PC-3 (cell line): ENCODE measurements at regions not wholly inside any gene's neighbourhood (a gene's known extent, or its start where the extent isn't known, plus 50 kb on each side); places are given as distances from the start of the nearest gene placed in this dataset.

Source experiments
- CTCF ChIP-seq: fragments of 300-600 bp; sonication (generic); conservative IDR thresholded peaks from 2 replicates; pipeline ENCODE4 v1.5.1; 2017; ENCODE audit warnings: antibody characterized with exemption, low read depth, mild to moderate bottlenecking, low read length
- EZH2 ChIP-seq: fragments of 300-600 bp; sonication (generic); IDR thresholded peaks from one replicate; pipeline ENCODE4 v1.6.1; 2017; ENCODE audit warnings: antibody characterized with exemption, mild to moderate bottlenecking, low read length; ENCODE audit not compliant: unreplicated experiment

GRCh38 chr16:64711596-64711995, 410.3 kb downstream of the CDH11 start:
- TF ChIP-seq CTCF: no peak
- no peak for TF ChIP-seq EZH2
